ENCODE measurements at regions not wholly inside any gene's neighbourhood (a gene's known extent, or its start where the extent isn't known, plus 50 kb on each side); places are given as distances from the start of the nearest gene placed in this dataset.

- FAIRE-seq, result no peak
These were observed 485.3 kb downstream of the CBLN2 start for GRCh38 chr18:72058851-72059250.

GRCh38 chr18:72056171-72056570, 488.0 kb downstream of the CBLN2 start:
- FAIRE-seq, result no peak

GRCh38 chr18:72041313-72042032, 502.7 kb downstream of the CBLN2 start:
- FAIRE-seq, result no peak

GRCh38 chr18:72013427-72013850, 530.7 kb downstream of the CBLN2 start:
- FAIRE-seq, result no peak

GRCh38 chr18:71998547-71999097, 545.5 kb downstream of the CBLN2 start:
- no peak for FAIRE-seq

GRCh38 chr18:71995904-71996465, 548.2 kb downstream of the CBLN2 start:
- no peak for FAIRE-seq

GRCh38 chr18:71994273-71994672, 549.9 kb downstream of the CBLN2 start:
- no peak for FAIRE-seq

GRCh38 chr18:71989616-71990015, 554.5 kb downstream of the CBLN2 start:
- no peak for FAIRE-seq

GRCh38 chr18:71986351-71987050, 557.6 kb downstream of the CBLN2 start:
- no peak for FAIRE-seq

GRCh38 chr18:71976744-71977143, 567.4 kb downstream of the CBLN2 start:
- FAIRE-seq, result no peak

GRCh38 chr18:71966791-71967190, 577.4 kb downstream of the CBLN2 start:
- FAIRE-seq, result no peak

GRCh38 chr18:71958605-71959004, 585.5 kb downstream of the CBLN2 start:
- no peak for FAIRE-seq

- FAIRE-seq, result no peak
These were observed 593.1 kb downstream of the CBLN2 start for GRCh38 chr18:71951001-71951400.

GRCh38 chr18:71942433-71942832, 601.7 kb downstream of the CBLN2 start:
- no peak for FAIRE-seq

GRCh38 chr18:71939483-71939882, 604.7 kb downstream of the CBLN2 start:
- no peak for FAIRE-seq

- no peak for FAIRE-seq
These were observed 607.4 kb downstream of the CBLN2 start for GRCh38 chr18:71936744-71937143.

GRCh38 chr18:71919211-71919610, 624.9 kb downstream of the CBLN2 start:
- FAIRE-seq, result no peak

GRCh38 chr18:71913641-71914040, 630.5 kb downstream of the CBLN2 start:
- no peak for FAIRE-seq

GRCh38 chr18:71902482-71902881, 641.7 kb downstream of the CBLN2 start:
- FAIRE-seq, result no peak

GRCh38 chr18:71899707-71900472, 644.3 kb downstream of the CBLN2 start:
- FAIRE-seq, result no peak

GRCh38 chr18:71899183-71899582, 645.0 kb downstream of the CBLN2 start:
- no peak for FAIRE-seq

- no peak for FAIRE-seq
These were observed 656.6 kb downstream of the CBLN2 start for GRCh38 chr18:71887509-71887908.

GRCh38 chr18:71878226-71878625, 665.9 kb downstream of the CBLN2 start:
- no peak for FAIRE-seq

All from endometrium (tissue), 2 donors.